ENCODE measurements at regions not wholly inside any gene's neighbourhood (a gene's known extent, or its start where the extent isn't known, plus 50 kb on each side); places are given as distances from the start of the nearest gene placed in this dataset.
A peak's percentile ranks its signal among the peaks of the same experiment; 100 is the strongest.

- Histone ChIP-seq H3K4me3 (no peak overlapping the region), H3K27me3 (no peaks in the 10 kb centered on the region), H3K4me1 (peaks cover 3 to 5% of the 10 kb centered on the region in 2 donors), H3K9me3 (no peaks in the 10 kb centered on the region), H3K27ac (no peak overlapping the region), H3K36me3 (no peaks in the 10 kb centered on the region)
- ATAC-seq: no peak
- intact Hi-C loops (cut with DNase I; ENCODE audit: low total_unique reads): no loop called here
- in situ Hi-C loops (cut with MboI; ENCODE audit: low sequenced_read_pairs in 4 of 4): no loop called here
- DNase-seq: no peak
- TF ChIP-seq CTCF (IDR thresholded peaks at IDR 0.05 in 4 of 5, conservative IDR thresholded peaks at IDR 0.05 in 1 of 5) (no peak), POLR2A (IDR thresholded peaks at IDR 0.05) (no peak)
Measured at GRCh38 chr4:24056289-24056688, 166.4 kb upstream of the PPARGC1A start.

GRCh38 chr4:24055623-24056022 is 165.8 kb upstream of the PPARGC1A start:
- no peaks in the 10 kb centered on the region for H3K9me3 ChIP-seq
- in situ Hi-C loops (cut with MboI; ENCODE audit: low sequenced_read_pairs in 4 of 4): no loop called here
- H3K4me1 ChIP-seq: peaks cover 3 to 5% of the 10 kb centered on the region in 2 donors
- TF ChIP-seq POLR2A (IDR thresholded peaks at IDR 0.05) (no peak), CTCF (IDR thresholded peaks at IDR 0.05 in 4 of 5, conservative IDR thresholded peaks at IDR 0.05 in 1 of 5) (no peak)
- no peak overlapping the region for H3K27ac ChIP-seq
- no peaks in the 10 kb centered on the region for H3K27me3 ChIP-seq
- no peaks in the 10 kb centered on the region for H3K36me3 ChIP-seq
- no peak overlapping the region for H3K4me3 ChIP-seq
- no peak for DNase-seq
- ATAC-seq: peak; percentile 39 to 58
- intact Hi-C loops (cut with DNase I; ENCODE audit: low total_unique reads): no loop called here

GRCh38 chr4:24054910-24055309 is 165.1 kb upstream of the PPARGC1A start:
- Histone ChIP-seq H3K27me3 (no peaks in the 10 kb centered on the region), H3K9me3 (no peaks in the 10 kb centered on the region), H3K4me1 (peaks cover 3 to 5% of the 10 kb centered on the region in 2 donors), H3K27ac (peak overlapping the region in 1 of 4 donors; percentile 5), H3K36me3 (no peaks in the 10 kb centered on the region), H3K4me3 (no peak overlapping the region)
- intact Hi-C loops (cut with DNase I; ENCODE audit: low total_unique reads) (no loop called here), in situ Hi-C loops (cut with MboI; ENCODE audit: low sequenced_read_pairs in 4 of 4) (no loop called here)
- DNase-seq (no peak), ATAC-seq (peak; percentile 34 to 36)
- TF ChIP-seq CTCF (IDR thresholded peaks at IDR 0.05 in 4 of 5, conservative IDR thresholded peaks at IDR 0.05 in 1 of 5) (no peak), POLR2A (IDR thresholded peaks at IDR 0.05) (no peak)

- ATAC-seq: no peak
- Histone ChIP-seq H3K4me1 (peaks cover 3 to 5% of the 10 kb centered on the region in 2 donors), H3K4me3 (no peak overlapping the region), H3K27me3 (no peaks in the 10 kb centered on the region), H3K9me3 (no peaks in the 10 kb centered on the region), H3K36me3 (no peaks in the 10 kb centered on the region), H3K27ac (no peak overlapping the region)
- no peak for TF ChIP-seq POLR2A (IDR thresholded peaks at IDR 0.05)
- no peak for TF ChIP-seq CTCF (IDR thresholded peaks at IDR 0.05 in 4 of 5, conservative IDR thresholded peaks at IDR 0.05 in 1 of 5)
- in situ Hi-C loops (cut with MboI; ENCODE audit: low sequenced_read_pairs in 4 of 4) (no loop called here), intact Hi-C loops (cut with DNase I; ENCODE audit: low total_unique reads) (no loop called here)
- no peak for DNase-seq
Measured at GRCh38 chr4:24053934-24054333, 164.1 kb upstream of the PPARGC1A start.
